ENCODE measurements at regions not wholly inside any gene's neighbourhood (a gene's known extent, or its start where the extent isn't known, plus 50 kb on each side); places are given as distances from the start of the nearest gene placed in this dataset.

DNA sequence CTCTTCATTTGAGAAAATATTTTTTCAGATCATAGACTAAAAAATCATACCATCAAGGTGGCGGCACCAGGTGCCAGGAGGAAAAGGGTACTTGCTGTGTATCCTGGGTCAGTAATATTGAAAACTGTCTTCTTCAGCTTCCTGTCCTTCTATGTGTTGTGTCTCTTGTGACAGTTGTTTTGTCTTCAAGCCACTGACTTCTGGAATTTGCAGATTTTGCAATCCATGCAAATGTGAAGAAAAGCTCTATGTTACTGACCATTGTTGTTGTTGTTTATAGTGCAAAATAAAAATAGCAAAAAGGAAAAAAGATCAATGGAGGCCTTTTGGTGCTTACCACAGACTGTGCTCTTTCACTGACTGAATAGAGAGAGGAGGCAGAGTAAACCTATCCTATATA, 83.2 kb upstream of the RHOU start:
- TF ChIP-seq CTCF (IDR thresholded peaks at IDR 0.05) (no peak), POLR2A (IDR thresholded peaks at IDR 0.05) (no peak)
